Caco-2 (cell line): ENCODE measurements at regions not wholly inside any gene's neighbourhood (a gene's known extent, or its start where the extent isn't known, plus 50 kb on each side); places are given as distances from the start of the nearest gene placed in this dataset.
A peak's percentile ranks its signal among the peaks of the same experiment; 100 is the strongest.

ENCODE experiments used
- BruUV-seq: library from RNA; stranded (reverse); fragments of 400-500 nt; replicated peaks from 2 replicates; lab custom pipeline; 2021; lab: Mats Ljungman, UMichigan
- CTCF ChIA-PET: fragments of 300-600 bp; sonication (Branson Sonifier 250); formaldehyde crosslinking; loops from one replicate; lab custom pipeline; 2022; ENCODE audit warnings: antibody characterized with exemption; lab: Charles Lee
- POLR2A ChIA-PET: fragments of 300-600 bp; sonication (Branson Sonifier 250); formaldehyde crosslinking; loops from one replicate; lab custom pipeline; 2022; ENCODE audit warnings: antibody characterized with exemption; lab: Charles Lee
- DNase-seq, 2 experiments: peaks; one replicate each; pipeline versions ENCODE4 v3.0.0 to v3.0.0-alpha.2; 2020 to 2022
- H3K27me3 ChIP-seq: replicated peaks from 2 replicates; pipeline ENCODE4 v1.6.0; 2011; ENCODE audit warnings: low read length; ENCODE audit not compliant: control insufficient read depth, insufficient read depth
- H3K36me3 ChIP-seq: 2 replicates; pipeline ENCODE4 v1.5.1; 2011; ENCODE audit warnings: low read length; ENCODE audit not compliant: control insufficient read depth, insufficient read depth
- H3K4me1 ChIP-seq: fragments of 250-450 bp; sonication (Bioruptor Pico); 2 replicates; pipeline ENCODE4 v1.5.1; 2020; ENCODE audit warnings: mild to moderate bottlenecking
- H3K4me3 ChIP-seq: 2 replicates; pipeline ENCODE4 v1.5.1; 2011; ENCODE audit warnings: low read depth, mild to moderate bottlenecking, control low read depth, low read length
- H3K9me3 ChIP-seq: fragments of 250-450 bp; sonication (Bioruptor Pico); 2 replicates; pipeline ENCODE4 v1.5.1; 2020; ENCODE audit warnings: mild to moderate bottlenecking, moderate library complexity
- H3K27ac Mint-ChIP-seq: one replicate; pipeline ENCODE4 v1.8.0; 2022; ENCODE audit warnings: mixed read lengths; ENCODE audit not compliant: unreplicated experiment
- H3K27me3 Mint-ChIP-seq: one replicate; pipeline ENCODE4 v1.8.0; 2022; ENCODE audit warnings: mixed read lengths; ENCODE audit not compliant: insufficient read depth, unreplicated experiment
- H3K36me3 Mint-ChIP-seq: one replicate; pipeline ENCODE4 v1.8.0; 2022; ENCODE audit warnings: mild to moderate bottlenecking, mixed read lengths; ENCODE audit not compliant: insufficient read depth, unreplicated experiment
- H3K4me1 Mint-ChIP-seq: one replicate; pipeline ENCODE4 v1.8.0; 2022; ENCODE audit warnings: low read depth, mixed read lengths; ENCODE audit not compliant: unreplicated experiment
- H3K4me3 Mint-ChIP-seq: one replicate; pipeline ENCODE4 v1.8.0; 2022; ENCODE audit warnings: mild to moderate bottlenecking, moderate library complexity, mixed read lengths; ENCODE audit not compliant: unreplicated experiment
- H3K9me3 Mint-ChIP-seq: one replicate; pipeline ENCODE4 v1.8.0; 2022; ENCODE audit warnings: mixed read lengths; ENCODE audit not compliant: unreplicated experiment
- intact Hi-C: fragments of 100-400 bp; cut with micrococcal nuclease; formaldehyde crosslinking; loops from one replicate; pipeline ENCODE4 v1.10.0; 2022; ENCODE audit not compliant: unreplicated experiment
- TF ChIP-seq, protein P1 (sequence below), 2 experiments: fragments of 200-600 bp in 1 of 2; IDR thresholded peaks; 1 replicate in 1 of 2; 2 replicates in 1 of 2; pipeline versions ENCODE4 v1.5.1 to v1.8.0; 2011 to 2022; ENCODE audit warnings: antibody characterized with exemption in 1 of 2, control low read depth in 1 of 2, inconsistent platforms in 1 of 2, low read depth in 1 of 2, low read length in 1 of 2, mild to moderate bottlenecking in 1 of 2, moderate library complexity in 1 of 2; ENCODE audit not compliant: insufficient read depth in 1 of 2, severe bottlenecking in 1 of 2, unreplicated experiment in 1 of 2

DNA sequence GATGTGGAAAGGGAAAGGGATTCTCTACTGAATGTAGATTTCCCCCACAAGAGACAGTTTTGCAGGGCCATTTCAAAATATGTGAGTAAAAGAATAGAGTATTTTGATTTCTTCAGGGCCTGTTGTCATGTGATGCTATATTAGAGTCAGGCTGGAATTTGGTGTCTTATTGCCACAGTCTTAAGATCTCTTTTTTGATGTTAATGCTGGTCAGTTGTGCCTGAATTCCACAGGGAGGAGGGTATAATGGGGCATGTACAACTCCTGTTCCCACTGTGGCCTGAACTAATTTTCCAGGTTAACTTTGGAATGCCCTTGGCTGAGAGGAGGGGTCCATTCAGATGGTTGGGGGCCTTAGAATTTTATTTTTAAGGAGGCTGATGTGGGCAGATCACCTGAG is 111.0 kb upstream of the MAX start:
- no peak for DNase-seq
- CTCF ChIA-PET: no interaction called here
- Histone ChIP-seq H3K27me3 (no peaks in the 10 kb centered on the region), H3K36me3 (no peaks in the 10 kb centered on the region), H3K9me3 (no peaks in the 10 kb centered on the region), H3K4me1 (no peaks in the 10 kb centered on the region), H3K4me3 (no peak overlapping the region)
- intact Hi-C loops: no loop called here
- POLR2A ChIA-PET: no interaction called here
- H3K36me3 Mint-ChIP-seq: no peaks in the 10 kb centered on the region
- H3K27ac Mint-ChIP-seq: no peak overlapping the region
- no TSS peak for BruUV-seq
- no peak overlapping the region for H3K4me3 Mint-ChIP-seq
- TF ChIP-seq, protein P1, sequence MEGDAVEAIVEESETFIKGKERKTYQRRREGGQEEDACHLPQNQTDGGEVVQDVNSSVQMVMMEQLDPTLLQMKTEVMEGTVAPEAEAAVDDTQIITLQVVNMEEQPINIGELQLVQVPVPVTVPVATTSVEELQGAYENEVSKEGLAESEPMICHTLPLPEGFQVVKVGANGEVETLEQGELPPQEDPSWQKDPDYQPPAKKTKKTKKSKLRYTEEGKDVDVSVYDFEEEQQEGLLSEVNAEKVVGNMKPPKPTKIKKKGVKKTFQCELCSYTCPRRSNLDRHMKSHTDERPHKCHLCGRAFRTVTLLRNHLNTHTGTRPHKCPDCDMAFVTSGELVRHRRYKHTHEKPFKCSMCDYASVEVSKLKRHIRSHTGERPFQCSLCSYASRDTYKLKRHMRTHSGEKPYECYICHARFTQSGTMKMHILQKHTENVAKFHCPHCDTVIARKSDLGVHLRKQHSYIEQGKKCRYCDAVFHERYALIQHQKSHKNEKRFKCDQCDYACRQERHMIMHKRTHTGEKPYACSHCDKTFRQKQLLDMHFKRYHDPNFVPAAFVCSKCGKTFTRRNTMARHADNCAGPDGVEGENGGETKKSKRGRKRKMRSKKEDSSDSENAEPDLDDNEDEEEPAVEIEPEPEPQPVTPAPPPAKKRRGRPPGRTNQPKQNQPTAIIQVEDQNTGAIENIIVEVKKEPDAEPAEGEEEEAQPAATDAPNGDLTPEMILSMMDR (IDR thresholded peaks at IDR 0.05; ENCODE audit: insufficient read depth in 1 of 2, low read depth in 1 of 2, low read length in 1 of 2, severe bottlenecking in 1 of 2, unreplicated experiment in 1 of 2): no peak
- H3K9me3 Mint-ChIP-seq: no peaks in the 10 kb centered on the region
- no peaks in the 10 kb centered on the region for H3K27me3 Mint-ChIP-seq
- H3K4me1 Mint-ChIP-seq: no peaks in the 10 kb centered on the region

DNA sequence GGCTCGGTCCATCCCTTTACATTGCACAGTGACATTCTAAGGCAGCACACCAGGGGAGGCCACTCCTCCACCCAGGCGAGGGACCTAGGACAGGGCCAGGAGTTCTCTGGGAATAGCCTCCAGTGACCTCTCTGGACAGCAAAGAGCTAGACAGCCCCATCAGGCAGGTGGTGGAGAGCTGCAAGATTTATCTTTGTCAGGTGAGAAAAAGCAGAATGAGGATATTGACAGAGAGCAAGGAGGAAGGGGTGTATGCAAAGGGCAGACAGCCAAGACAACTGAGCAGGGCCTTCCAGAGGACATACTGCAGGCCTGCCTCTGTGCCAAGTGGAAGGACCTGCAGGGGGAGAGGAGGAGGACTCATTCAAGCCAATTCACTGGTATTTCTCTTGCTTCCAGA is 112.4 kb upstream of the MAX start:
- Mint-ChIP-seq H3K4me1 (no peaks in the 10 kb centered on the region), H3K27me3 (no peaks in the 10 kb centered on the region), H3K27ac (peak overlapping the region; percentile 12), H3K4me3 (no peak overlapping the region), H3K9me3 (no peaks in the 10 kb centered on the region), H3K36me3 (no peaks in the 10 kb centered on the region)
- ChIA-PET POLR2A (no interaction called here), CTCF (interaction anchor here (1.1 kb wide), 1 partner anchor 12 kb away, joined by 3 read pairs; no protein-coding TSS in a partner anchor)
- H3K27me3 ChIP-seq: no peaks in the 10 kb centered on the region
- no peaks in the 10 kb centered on the region for H3K4me1 ChIP-seq
- no peaks in the 10 kb centered on the region for H3K9me3 ChIP-seq
- no peak overlapping the region for H3K4me3 ChIP-seq
- intact Hi-C loops: no loop called here
- BruUV-seq: no TSS peak
- H3K36me3 ChIP-seq: no peaks in the 10 kb centered on the region
- TF ChIP-seq, protein P1 (IDR thresholded peaks at IDR 0.05; ENCODE audit: insufficient read depth in 1 of 2, low read depth in 1 of 2, low read length in 1 of 2, severe bottlenecking in 1 of 2, unreplicated experiment in 1 of 2): no peak
- DNase-seq: no peak

DNA sequence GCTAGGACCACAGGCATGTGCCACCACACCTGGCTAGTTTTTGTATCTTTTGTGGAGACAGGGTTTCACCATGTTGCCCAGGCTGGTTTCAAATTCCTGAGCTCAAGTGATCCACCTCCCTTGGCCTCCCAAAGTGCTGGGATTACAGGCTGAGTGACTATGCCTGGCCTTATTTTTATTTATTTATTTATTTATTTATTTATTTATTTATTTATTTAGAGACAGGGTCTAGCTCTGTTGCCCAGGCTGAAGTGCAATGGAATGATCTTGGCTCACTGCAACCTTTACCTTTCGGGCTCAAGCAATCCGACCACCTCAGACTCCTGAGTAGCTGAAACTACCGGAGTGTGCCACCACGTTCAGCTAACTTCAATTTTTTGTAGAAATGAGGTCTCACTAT is 117.0 kb upstream of the MAX start:
- TF ChIP-seq, protein P1 (IDR thresholded peaks at IDR 0.05; ENCODE audit: insufficient read depth in 1 of 2, low read depth in 1 of 2, low read length in 1 of 2, severe bottlenecking in 1 of 2, unreplicated experiment in 1 of 2): no peak
- POLR2A ChIA-PET: no interaction called here
- Histone ChIP-seq H3K36me3 (no peaks in the 10 kb centered on the region), H3K27me3 (no peaks in the 10 kb centered on the region), H3K4me1 (peaks cover 13% of the 10 kb centered on the region), H3K4me3 (no peak overlapping the region), H3K9me3 (no peaks in the 10 kb centered on the region)
- H3K9me3 Mint-ChIP-seq: no peaks in the 10 kb centered on the region
- peaks cover 6% of the 10 kb centered on the region for H3K4me1 Mint-ChIP-seq
- intact Hi-C loops: no loop called here
- BruUV-seq: no TSS peak
- H3K4me3 Mint-ChIP-seq: no peak overlapping the region
- H3K27me3 Mint-ChIP-seq: no peaks in the 10 kb centered on the region
- CTCF ChIA-PET: interaction anchor here (1.0 kb wide), 1 partner anchor 408 kb away, joined by 3 read pairs; no protein-coding TSS in a partner anchor
- no peaks in the 10 kb centered on the region for H3K36me3 Mint-ChIP-seq
- DNase-seq: no peak
- H3K27ac Mint-ChIP-seq: no peak overlapping the region
